ENCODE measurements at regions not wholly inside any gene's neighbourhood (a gene's known extent, or its start where the extent isn't known, plus 50 kb on each side); places are given as distances from the start of the nearest gene placed in this dataset.

- H3K27me3 ChIP-seq: peaks cover 0 to 100% of the 10 kb centered on the region in 2 donors
- intact Hi-C loops (cut with DNase I; ENCODE audit: low total_unique reads): no loop called here
- H3K4me3 ChIP-seq: no peak overlapping the region
- TF ChIP-seq, protein P1, sequence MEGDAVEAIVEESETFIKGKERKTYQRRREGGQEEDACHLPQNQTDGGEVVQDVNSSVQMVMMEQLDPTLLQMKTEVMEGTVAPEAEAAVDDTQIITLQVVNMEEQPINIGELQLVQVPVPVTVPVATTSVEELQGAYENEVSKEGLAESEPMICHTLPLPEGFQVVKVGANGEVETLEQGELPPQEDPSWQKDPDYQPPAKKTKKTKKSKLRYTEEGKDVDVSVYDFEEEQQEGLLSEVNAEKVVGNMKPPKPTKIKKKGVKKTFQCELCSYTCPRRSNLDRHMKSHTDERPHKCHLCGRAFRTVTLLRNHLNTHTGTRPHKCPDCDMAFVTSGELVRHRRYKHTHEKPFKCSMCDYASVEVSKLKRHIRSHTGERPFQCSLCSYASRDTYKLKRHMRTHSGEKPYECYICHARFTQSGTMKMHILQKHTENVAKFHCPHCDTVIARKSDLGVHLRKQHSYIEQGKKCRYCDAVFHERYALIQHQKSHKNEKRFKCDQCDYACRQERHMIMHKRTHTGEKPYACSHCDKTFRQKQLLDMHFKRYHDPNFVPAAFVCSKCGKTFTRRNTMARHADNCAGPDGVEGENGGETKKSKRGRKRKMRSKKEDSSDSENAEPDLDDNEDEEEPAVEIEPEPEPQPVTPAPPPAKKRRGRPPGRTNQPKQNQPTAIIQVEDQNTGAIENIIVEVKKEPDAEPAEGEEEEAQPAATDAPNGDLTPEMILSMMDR (IDR thresholded peaks at IDR 0.05): no peak
- no peak overlapping the region for H3K27ac ChIP-seq
- DNase-seq: no peak
- peaks cover 0 to 15% (median 5%) of the 10 kb centered on the region in 4 donors for H3K4me1 ChIP-seq
- H3K9me3 ChIP-seq: no peaks in the 10 kb centered on the region
- no peaks in the 10 kb centered on the region for H3K36me3 ChIP-seq
Measured at GRCh38 chr17:79220201-79220712, 145.6 kb downstream of the ENGASE start.

GRCh38 chr17:79219208-79219935 is 144.7 kb downstream of the ENGASE start:
- H3K36me3 ChIP-seq: no peaks in the 10 kb centered on the region
- H3K27ac ChIP-seq: no peak overlapping the region
- H3K9me3 ChIP-seq: no peaks in the 10 kb centered on the region
- no peak overlapping the region for H3K4me3 ChIP-seq
- no peak for DNase-seq
- intact Hi-C loops (cut with DNase I; ENCODE audit: low total_unique reads): no loop called here
- peaks cover 0 to 15% (median 5%) of the 10 kb centered on the region in 4 donors for H3K4me1 ChIP-seq
- peaks cover 0 to 100% of the 10 kb centered on the region in 2 donors for H3K27me3 ChIP-seq
- TF ChIP-seq, protein P1 (IDR thresholded peaks at IDR 0.05): no peak

- Histone ChIP-seq H3K36me3 (no peaks in the 10 kb centered on the region), H3K27ac (no peak overlapping the region), H3K27me3 (peaks cover 0 to 100% of the 10 kb centered on the region in 2 donors), H3K4me3 (no peak overlapping the region), H3K4me1 (peaks cover 0 to 15% (median 5%) of the 10 kb centered on the region in 4 donors), H3K9me3 (no peaks in the 10 kb centered on the region)
- intact Hi-C loops (cut with DNase I; ENCODE audit: low total_unique reads): no loop called here
- TF ChIP-seq, protein P1 (IDR thresholded peaks at IDR 0.05): no peak
- no peak for DNase-seq
Measured at GRCh38 chr17:79218825-79219200, 144.2 kb downstream of the ENGASE start.

DNA sequence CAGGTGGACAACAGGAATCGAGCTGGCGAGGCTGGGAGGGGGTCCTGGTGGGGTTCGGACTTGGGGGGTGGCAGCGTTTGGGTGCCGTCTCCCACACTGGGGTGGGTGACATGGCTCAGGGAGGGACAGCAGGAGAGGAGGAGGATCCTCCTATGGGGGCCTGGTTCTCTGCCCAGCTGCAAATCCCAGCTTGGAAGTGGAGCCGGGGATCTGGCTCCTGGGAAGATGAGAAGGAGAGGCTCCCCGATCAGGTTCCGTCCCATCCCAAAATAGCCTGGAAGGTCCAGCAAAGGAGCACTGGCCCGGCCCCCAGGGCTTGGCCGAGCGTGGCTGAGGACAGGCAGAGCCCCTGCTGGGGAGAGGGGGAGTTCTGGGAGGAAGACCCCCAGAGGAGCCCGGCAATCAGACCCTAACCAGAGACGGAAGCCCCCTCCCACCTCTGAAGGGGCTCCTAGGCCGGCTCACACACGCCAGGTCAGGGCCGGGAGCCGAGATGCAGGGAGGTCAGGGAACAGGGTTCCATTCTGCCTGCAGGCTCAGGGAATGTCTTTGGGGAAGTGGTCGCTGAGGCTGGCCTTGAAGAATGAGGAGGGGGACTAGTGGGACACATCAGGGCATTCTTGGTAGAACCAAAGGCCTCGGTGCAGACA is 143.7 kb downstream of the ENGASE start:
- Histone ChIP-seq H3K27ac (no peak overlapping the region), H3K4me1 (peaks cover 0 to 15% (median 5%) of the 10 kb centered on the region in 4 donors), H3K4me3 (no peak overlapping the region), H3K27me3 (peaks cover 0 to 100% of the 10 kb centered on the region in 2 donors), H3K36me3 (no peaks in the 10 kb centered on the region), H3K9me3 (no peaks in the 10 kb centered on the region)
- intact Hi-C loops (cut with DNase I; ENCODE audit: low total_unique reads): no loop called here
- TF ChIP-seq, protein P1 (IDR thresholded peaks at IDR 0.05): no peak
- no peak for DNase-seq

- no peak for DNase-seq
- Histone ChIP-seq H3K4me1 (peaks cover 0 to 15% (median 5%) of the 10 kb centered on the region in 4 donors), H3K36me3 (no peaks in the 10 kb centered on the region), H3K9me3 (no peaks in the 10 kb centered on the region), H3K4me3 (no peak overlapping the region), H3K27ac (no peak overlapping the region), H3K27me3 (peaks cover 0 to 99% of the 10 kb centered on the region in 2 donors)
- intact Hi-C loops (cut with DNase I; ENCODE audit: low total_unique reads): no loop called here
- TF ChIP-seq, protein P1 (IDR thresholded peaks at IDR 0.05): no peak
Measured at GRCh38 chr17:79217473-79218135, 143.0 kb downstream of the ENGASE start.
